HG03460 (cell line): ENCODE measurements at regions not wholly inside any gene's neighbourhood (a gene's known extent, or its start where the extent isn't known, plus 50 kb on each side); places are given as distances from the start of the nearest gene placed in this dataset.

Experiments
- ATAC-seq: cut with Tn5 transposase; IDR thresholded peaks from one replicate; pipeline ENCODE4 v1.9.1; 2021; ENCODE audit not compliant: unreplicated experiment

DNA sequence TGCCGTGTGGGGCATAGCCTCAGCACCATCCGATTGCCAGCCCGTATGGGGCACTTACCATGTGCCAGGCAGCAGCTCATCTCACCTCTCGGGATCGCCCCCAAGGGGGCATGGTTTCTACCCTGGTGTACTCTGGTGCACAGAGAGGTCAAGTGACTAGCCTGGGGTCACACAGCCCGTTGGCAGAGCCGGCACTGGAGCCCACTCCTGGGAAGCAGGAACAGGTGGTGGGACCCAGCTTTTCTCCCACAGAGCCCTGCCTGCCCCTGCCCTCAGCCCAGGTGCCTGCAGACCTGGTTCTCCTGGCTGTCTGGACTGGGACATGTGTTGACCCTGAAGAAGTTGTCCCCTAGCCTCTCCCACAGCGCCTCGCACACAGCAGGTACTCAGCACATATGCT is 141.8 kb upstream of the CIBAR2 start:
- no peak for ATAC-seq

DNA sequence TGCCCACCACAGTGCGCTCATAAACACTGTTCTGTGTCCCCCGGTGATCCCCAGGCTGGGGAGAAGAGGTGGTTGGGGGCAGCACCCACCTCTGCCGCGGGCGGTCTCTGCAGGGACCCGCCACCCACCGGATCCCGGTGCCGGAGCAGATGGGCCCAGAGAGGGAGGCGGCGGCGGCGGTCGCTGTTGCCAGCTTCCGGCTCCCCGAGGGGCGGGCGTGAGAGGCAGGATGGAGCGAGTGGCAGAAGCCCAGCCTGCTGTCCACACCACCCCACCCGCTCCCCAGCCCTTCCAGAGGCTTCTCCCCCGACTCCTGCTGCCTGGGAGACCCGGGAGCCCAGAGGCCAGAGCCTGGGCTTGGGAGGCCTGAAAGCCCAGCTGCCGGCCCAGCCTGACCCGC is 142.6 kb upstream of the CIBAR2 start:
- ATAC-seq = no peak

DNA sequence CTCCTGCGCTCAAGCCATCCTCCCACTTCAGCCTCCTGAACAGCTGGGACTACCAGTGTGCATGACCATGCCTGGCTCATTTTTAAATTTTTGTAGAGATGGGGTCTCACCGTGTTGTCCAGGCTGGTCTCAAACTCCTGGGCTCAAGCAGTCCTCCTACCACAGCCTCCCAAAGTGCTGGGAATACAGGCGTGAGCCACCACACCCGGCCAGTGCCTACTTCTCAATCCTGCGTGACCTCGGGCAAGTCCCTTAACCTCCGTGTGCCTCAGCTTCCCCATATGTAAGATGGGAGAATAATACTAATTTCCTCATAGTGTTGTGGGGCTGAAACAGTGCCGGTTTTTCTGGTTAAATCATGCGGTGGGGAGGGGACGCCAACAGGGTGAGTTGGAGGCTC is 143.5 kb upstream of the CIBAR2 start:
- no peak for ATAC-seq

DNA sequence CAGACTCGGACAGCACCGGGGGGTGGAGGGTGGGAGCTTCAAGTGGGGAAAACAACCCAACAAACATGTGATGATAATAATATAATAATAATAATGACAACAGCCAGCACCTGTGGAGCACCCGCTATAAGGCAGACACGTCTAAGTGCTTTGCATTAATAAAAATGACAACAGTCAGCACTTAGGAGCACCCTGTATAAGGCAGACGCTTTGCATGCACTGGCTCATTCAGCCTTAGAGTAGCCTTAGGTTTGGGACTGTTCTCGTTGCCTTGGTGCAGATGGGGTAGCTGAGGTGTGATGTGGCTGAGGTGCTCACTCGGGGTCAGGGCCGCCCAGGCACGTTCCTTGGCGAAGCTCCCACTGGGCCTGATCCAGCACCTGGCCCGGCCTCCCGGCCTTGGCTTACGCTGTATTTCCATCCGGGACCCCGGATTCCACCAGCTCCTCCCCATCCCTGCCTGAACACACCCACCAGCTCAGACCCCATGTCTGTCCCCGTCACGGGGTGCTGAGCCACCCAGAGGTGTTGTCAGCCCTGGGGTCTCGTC is 144.0 kb upstream of the CIBAR2 start:
- no peak for ATAC-seq

DNA sequence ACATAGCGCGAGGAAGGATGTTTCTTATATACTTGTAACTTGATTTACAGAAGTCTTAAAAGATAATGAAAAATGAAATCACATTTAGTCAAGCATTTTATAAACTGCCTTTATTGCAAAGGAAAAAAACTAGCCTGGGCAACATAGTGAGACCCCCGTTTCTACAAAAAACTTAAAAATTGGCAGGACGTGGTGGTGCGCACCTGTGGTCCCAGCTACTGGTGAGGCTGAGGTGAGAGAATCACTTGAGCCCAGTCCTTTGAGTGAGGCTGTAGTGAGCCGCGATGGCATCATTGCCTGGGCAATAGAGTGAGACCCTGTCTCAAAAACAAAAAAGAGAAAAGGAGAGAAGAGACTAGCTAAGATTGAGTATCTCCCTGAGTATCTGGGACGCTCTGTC is 145.2 kb upstream of the CIBAR2 start:
- no peak for ATAC-seq

DNA sequence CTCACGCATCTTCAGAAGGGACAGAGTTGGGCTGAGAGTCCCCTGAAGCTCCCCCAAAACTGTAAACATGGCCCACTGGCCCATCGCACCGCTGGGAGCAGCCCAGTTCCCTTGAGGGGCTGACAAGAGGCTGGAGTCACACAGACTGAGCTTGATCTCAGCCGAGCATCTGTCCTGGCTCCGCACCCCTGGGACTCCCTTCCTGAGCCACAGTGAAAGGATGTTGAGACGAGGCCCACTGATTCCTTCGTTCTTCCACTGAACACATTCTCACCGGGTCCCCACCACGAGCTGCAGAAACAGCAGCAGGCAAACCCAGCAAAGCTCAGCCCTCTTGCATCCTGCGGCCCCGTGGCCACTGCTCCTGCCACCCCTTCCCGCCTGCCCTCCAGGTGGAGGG is 145.9 kb upstream of the CIBAR2 start:
- ATAC-seq = no peak

DNA sequence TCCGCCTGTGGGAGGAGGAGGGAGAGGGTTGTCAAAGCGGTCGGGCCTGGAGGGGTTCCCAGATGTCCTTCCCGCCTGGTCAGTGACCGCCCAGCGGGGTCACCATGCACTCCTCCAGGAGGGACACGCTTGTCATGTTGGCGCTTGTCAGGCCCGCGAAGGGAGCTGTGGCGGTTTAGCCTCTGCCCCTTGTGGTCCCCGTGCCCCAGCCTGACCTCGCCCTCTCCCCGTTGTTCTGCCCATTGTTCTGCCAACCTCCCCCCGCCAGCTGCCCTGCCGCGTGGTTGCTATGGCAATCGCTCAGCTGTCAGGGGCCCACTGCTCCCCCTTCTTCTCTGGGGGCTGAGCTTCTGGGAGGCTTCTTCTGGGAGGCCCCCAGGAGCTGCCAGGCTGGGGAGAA is 146.4 kb upstream of the CIBAR2 start:
- no peak for ATAC-seq

DNA sequence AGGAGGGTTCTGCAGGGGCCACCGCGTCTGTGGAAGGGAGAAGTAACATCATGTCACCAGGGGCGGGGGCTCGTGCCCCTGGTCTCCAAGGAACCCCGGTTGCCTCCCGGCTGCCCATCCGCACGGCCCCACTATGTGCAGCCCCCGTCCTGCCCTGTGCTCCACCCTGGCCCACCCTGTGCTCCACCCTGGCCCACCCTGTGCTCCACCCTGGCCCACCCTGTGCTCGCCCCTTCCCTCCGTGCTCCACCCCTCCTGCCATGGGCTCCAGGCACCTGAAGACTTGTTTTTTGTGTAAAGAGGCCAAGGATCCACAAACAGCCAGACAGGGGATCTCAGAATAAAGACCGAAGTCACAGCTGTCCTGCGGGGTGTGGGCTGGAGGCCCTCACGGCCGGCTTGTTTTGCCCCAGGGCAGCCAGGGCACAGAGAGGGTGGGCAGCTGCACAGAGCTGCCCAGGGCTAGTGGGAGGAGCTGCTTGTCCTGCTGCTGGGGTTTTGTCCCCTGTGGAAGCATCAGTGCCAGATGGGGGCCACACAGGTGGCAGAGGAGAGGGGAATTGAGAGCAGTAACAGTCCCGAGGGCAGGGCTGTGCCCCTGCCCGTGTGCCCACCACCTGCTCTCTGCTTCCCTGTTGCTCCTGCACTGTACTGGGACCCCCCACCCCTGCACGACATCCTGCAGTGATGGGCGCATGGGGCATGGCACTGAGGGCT is 147.0 kb upstream of the CIBAR2 start:
- no peak for ATAC-seq

DNA sequence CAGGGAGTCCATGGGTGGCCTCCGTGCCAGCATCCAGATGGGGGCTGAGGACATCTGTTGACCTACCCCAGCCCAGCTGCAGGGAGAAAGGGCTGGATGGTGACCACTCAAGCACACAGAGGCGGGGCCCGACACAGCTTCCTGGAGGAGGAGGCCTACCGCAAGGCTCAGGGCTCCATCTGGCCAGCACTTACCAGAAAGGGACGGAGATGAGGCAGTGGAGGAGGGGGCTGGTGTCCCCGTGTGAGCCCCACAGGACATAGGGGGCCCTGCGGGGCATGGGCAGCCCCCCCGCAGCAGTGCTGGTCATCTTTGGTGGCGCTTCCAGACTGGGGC is 147.5 kb upstream of the CIBAR2 start:
- no peak for ATAC-seq

DNA sequence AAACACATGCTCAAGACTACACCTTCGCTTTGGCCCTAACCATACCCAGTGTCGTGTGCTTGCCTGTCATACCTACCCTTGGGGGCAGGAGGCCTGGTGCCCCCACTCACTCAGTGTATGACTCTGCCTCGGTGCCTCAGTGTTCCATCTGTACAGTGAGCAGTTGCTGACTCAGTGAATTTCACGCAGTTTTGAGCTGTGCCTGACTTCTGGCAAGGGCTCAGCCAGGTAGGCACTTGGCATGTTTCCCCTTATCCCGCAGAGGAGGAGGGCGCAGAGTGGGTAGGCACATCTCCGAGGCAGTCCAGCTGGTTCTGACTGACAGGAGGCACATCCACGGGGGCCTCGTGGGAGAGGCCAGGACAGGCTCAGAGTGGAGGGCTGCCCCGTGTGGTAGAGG is 148.9 kb upstream of the CIBAR2 start:
- no peak for ATAC-seq

DNA sequence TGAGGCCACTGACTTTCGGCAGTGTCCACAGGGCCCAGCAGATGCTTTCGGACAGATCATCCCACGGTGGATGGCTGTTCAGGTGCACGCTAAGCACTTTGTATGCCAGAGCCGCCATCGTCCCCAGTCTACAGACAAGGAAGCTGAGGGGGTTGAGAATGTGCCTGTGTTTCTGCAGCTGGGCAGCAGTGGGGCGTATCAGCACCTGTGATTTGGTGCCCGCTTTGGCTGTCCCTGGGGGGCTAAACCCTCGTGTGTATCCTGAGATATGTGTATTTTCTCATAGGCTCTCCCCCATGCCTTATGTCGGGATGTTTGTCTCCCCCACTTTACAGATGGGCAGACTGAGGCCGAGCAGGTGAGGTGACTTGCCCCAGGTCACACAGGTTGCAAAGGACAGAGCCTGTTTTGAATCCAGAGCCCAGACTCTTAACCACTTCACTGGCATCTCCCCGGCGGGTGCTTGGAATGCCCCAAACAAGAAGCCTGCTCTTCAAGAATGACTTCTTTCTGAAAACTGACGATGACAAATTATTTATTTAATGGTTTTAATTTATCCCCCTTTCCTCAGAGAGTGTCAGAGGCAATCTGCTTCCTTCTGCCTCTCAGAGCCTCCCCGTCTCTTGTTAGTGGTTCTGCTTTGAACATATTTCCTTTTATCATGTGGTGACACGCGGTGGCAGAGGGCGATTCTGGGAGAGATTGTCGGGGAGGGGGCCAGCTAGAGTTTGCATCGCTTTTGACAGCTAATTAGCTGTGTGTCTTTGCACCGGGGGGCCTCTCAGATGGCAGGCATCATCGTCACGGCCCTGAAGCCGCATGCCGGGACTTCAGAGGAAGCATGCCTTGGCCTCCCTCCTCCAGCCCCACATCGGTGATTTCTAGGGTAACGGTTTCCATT is 149.6 kb upstream of the CIBAR2 start:
- no peak for ATAC-seq

DNA sequence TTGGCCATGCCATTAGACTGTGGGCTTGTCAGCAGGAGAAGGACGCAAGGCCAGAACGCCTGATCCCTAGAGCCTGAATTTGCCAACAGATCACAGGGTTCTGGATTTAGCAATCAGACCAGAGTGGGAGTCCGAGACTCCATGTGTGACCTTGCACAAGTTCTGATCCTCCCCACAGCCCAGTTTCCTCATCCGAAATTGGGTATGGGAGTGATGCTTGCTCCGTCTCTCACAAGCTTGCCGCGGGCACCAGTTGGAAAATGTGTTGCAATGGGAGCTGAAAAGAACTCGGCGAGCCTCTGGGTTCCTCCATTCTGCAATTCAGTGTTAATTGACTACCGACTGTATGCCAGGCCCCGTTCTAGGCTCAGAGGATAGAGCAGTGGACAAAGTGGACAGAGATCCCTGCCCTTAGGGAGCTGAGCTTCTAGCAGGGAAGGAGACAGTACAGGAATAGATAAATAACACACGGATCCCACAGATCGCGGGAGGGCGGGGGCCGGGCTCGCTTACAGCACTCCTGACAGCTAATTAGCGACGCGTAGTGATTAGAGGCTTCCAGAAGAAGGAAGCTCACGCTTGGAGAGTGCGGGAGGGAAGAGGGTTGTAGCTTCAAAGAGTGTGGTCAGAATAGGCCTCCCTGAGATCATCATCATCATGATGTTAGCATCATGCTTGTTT is 150.4 kb upstream of the CIBAR2 start:
- no peak for ATAC-seq

DNA sequence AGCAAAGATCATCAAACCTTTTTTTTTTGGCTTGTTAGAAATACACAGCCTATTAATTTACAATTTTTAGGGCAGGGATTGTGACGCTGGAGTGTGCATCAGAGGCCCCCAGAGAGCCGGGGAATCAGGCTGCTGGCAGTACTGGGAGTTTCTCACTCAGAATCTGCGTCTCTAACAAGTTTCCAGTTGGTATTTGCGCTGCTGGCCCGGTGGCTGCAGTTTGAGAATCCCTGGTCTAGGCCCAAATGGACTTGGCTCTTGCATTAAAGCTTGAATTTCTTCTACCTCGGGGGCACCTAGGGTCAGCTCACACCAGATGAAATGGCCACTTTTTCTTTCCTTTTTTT is 150.9 kb upstream of the CIBAR2 start:
- no peak for ATAC-seq

DNA sequence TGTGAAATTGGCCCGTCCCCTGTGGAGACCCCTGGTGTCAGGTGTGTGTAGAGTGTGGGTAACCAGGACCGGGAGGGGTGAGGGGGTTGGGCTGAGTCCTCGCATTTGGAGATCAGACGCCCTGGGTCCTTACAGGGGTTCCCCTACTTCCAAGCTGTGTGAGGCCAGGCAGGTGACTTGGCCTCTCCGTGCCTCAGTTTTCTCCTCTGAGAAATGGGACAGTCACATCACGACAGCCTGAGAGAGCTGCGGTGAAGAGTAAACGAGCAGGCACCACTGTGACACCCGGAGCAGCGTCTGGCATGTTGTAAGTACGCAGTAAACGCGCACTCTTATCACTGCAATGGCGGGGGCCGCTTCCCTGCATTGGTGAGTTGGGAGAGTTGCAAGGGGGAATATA is 152.5 kb upstream of the CIBAR2 start:
- no peak for ATAC-seq

DNA sequence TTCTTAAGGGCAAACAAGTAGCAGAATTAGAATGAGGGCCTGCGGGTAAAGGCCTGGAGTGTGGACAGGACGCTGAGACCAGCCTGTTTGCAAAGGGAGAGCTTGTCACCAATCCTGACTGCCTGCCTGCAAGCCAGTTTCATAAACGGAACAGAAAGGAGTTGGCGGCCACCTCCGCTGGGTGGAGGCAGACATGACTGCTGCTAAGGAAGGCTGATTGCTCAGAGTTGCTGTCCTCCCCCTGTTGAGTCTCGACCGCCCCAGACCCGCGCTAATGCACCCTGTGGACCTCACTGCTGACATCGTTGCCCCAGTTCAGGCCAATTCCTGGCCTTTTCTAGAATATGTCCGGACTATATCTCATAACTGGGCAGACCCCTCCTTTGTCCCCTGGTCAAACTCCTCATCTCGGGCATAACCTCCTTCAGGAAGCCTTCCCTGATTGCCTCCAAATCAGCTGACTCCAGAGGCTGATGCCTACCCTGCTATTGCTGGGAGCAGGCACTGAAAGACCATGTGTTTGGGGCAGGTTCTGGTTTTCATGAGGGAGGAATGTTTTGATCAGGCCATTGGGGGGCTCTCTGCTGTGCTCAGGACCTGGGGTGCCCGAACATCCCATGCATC is 153.0 kb upstream of the CIBAR2 start:
- no peak for ATAC-seq

DNA sequence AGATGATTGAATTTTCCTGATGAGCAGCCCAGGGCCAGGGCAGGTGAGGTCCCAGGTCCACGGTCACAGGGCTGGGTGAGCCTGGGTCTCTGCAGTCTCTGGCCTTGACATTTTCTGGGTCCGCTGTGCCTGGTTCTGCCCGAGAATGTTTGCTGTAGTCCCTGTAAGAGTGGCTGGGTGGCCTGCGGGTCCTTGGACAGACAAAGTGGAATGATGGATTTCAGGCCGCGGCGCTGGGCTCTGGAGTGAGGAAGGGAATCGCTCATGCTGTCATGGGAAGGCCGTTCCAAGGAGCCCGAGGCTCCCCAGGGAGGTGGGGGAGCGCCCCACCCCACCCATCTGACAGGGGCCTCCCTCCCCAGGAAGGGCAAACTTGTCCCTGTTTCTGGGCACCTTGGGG is 153.5 kb upstream of the CIBAR2 start:
- ATAC-seq = no peak

DNA sequence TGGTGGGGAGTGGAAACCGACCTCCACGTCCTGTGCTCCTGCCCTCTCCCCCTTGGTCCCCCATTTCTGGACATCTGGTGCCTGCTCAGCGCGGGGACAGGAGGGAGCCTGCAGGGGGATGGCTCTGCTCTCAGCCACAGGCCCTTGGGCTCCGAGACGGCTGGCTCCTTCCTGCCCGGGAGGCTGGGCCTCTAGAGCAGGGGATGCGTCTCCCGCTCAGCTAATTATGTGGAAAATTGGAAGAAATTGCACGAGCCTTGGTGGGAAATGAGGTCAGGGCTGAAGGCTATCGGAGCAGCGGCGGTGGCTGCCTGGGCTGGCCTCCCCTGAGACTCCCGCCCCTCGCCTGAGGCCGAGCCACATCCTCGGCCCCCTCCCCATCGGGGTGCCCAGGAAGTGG is 154.6 kb upstream of the CIBAR2 start:
- ATAC-seq = no peak

DNA sequence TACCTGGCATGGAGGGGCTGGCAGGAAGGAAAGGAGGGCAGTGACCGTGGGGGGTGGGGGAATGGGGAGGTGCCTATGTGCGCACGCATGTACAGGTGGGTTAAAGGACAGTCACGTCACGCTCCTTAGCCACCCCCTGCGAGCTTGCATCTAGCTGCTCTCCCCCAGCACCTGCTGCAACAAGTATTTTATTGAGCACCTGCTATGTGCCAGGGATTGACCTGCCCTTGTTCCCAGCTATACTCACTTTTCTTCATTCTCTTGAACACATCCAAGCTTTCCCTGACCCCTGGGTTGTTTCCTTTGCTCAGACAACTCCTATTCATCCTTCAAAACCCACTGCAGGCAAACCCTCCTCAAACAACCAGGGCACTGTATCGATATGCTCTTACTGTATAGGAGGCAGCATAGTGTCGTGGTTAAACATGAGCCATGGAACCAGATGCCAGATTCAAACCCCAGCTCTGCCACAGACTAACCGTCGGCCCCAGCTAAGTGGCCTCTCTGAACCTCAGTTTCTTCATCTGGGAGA is 155.2 kb upstream of the CIBAR2 start:
- ATAC-seq = no peak

DNA sequence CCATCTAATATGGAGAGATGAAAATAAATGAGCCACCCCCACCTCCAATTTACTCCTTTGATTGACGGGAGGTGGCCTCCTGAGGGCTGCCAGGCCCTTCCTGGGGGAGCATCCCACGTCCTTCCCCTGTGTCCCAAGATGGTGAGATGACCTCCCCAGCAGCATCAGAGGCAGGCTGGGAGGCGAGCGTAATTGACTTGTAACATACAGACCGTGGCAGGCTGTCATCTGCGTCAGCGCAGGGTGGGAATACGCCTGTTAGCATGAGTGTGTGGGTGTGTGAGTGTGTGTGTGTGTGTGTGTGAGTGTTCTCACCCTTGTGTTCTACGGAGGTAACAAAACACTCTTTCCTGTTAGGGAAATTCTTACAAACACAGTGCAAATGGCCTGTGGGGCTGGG is 156.9 kb upstream of the CIBAR2 start:
- ATAC-seq = no peak

DNA sequence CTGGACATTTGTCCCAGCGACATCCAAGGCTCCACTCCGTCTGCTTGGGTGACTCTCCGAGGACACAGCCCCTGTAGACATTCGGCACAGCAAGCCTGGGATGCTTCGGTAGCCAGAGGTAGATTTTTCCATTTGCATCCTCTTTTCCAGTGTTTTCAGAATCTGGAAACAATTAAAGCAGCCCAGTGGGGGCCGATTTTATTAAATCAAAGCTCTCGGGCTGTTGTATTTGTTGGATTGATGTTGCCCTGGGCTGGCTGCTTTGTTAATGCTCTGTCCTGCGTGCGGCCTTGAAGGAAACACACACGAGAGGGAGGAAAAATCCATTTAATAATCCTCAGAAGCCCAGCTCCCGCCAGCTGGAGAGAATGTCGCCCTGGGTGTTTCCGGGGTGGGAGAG is 158.1 kb upstream of the CIBAR2 start:
- ATAC-seq = no peak

DNA sequence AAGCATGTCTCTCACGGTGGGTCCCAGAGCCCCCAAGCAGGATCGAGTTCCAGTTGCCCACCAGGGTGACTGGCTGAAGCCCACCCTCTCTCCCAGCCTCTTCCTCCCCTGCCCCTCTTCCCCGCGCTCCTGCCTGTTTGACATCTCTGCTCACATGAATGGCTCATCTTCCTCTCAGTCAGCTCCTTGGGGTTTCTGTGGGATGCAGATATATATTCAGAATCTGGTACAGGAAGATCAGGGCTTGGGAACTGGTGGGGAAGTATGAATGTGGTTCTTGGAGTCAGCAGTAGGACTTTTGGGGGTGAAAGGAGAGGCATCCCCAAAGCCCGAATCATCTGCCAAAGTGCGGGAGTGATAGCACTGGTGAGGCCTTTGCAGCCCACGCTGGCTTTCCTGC is 158.9 kb upstream of the CIBAR2 start:
- no peak for ATAC-seq
